HG03469 (cell line): ENCODE measurements at regions not wholly inside any gene's neighbourhood (a gene's known extent, or its start where the extent isn't known, plus 50 kb on each side); places are given as distances from the start of the nearest gene placed in this dataset.
"Not testable (repeated sequence)": the region's sequence is repeated elsewhere in the genome, so short reads cannot be mapped to it uniquely, and the experiment has no call there.

Source experiments
- ATAC-seq: cut with Tn5 transposase; IDR thresholded peaks from one replicate; pipeline ENCODE4 v1.9.1; 2021; ENCODE audit warnings: mild to moderate bottlenecking, moderate library complexity, moderate number of reproducible peaks; ENCODE audit not compliant: unreplicated experiment

- no peak for ATAC-seq
Measured at GRCh38 chr3:43838009-43838758, 147.4 kb downstream of the ABHD5 start.

GRCh38 chr3:43838877-43839276 is 148.1 kb downstream of the ABHD5 start:
- no peak for ATAC-seq

GRCh38 chr3:43843386-43843785 is 152.6 kb downstream of the ABHD5 start:
- no peak for ATAC-seq

GRCh38 chr3:43844757-43845156 is 154.0 kb downstream of the ABHD5 start:
- no peak for ATAC-seq

GRCh38 chr3:43845553-43845952 is 154.8 kb downstream of the ABHD5 start:
- not testable (repeated sequence) for ATAC-seq

GRCh38 chr3:43852066-43852465 is 161.3 kb downstream of the ABHD5 start:
- no peak for ATAC-seq

GRCh38 chr3:43854283-43854682 is 163.5 kb downstream of the ABHD5 start:
- no peak for ATAC-seq

GRCh38 chr3:43854916-43855315 is 164.2 kb downstream of the ABHD5 start:
- ATAC-seq = no peak

- ATAC-seq = no peak
Measured at GRCh38 chr3:43855674-43856299, 165.0 kb downstream of the ABHD5 start.

GRCh38 chr3:43856351-43856750 is 165.6 kb downstream of the ABHD5 start:
- no peak for ATAC-seq

- ATAC-seq = no peak
Measured at GRCh38 chr3:43856761-43857160, 166.0 kb downstream of the ABHD5 start.

- ATAC-seq = no peak
Measured at GRCh38 chr3:43857361-43858293, 166.9 kb downstream of the ABHD5 start.

GRCh38 chr3:43858294-43858701 is 167.6 kb downstream of the ABHD5 start:
- no peak for ATAC-seq

GRCh38 chr3:43859766-43860165 is 169.0 kb downstream of the ABHD5 start:
- ATAC-seq = no peak

- no peak for ATAC-seq
Measured at GRCh38 chr3:43861635-43862034, 170.9 kb downstream of the ABHD5 start.

GRCh38 chr3:43862470-43862869 is 171.7 kb downstream of the ABHD5 start:
- no peak for ATAC-seq

GRCh38 chr3:43862992-43863805 is 172.5 kb downstream of the ABHD5 start:
- ATAC-seq = no peak

GRCh38 chr3:43863966-43864933 is 173.5 kb downstream of the ABHD5 start:
- no peak for ATAC-seq

- no peak for ATAC-seq
Measured at GRCh38 chr3:43865351-43865750, 174.6 kb downstream of the ABHD5 start.
